CD4-positive, alpha-beta T cell treated with Interferon alpha-2 for 1 hour (primary cell): ENCODE measurements at regions not wholly inside any gene's neighbourhood (a gene's known extent, or its start where the extent isn't known, plus 50 kb on each side); places are given as distances from the start of the nearest gene placed in this dataset.
"Not testable (repeated sequence)": the region's sequence is repeated elsewhere in the genome, so short reads cannot be mapped to it uniquely, and the experiment has no call there.

ENCODE experiments used
- DNase-seq, 2 donors: peaks; one replicate each; pipeline ENCODE4 v3.0.0-alpha.2; 2020 to 2022

GRCh38 chr15:30688684-30689083 lies 62.8 kb downstream of the ARHGAP11B start:
- not testable (repeated sequence) for DNase-seq

GRCh38 chr15:30690153-30690552 lies 64.2 kb downstream of the ARHGAP11B start:
- DNase-seq = not testable (repeated sequence)

- DNase-seq = not testable (repeated sequence)
These were observed 69.9 kb downstream of the ARHGAP11B start for GRCh38 chr15:30695811-30696210.

GRCh38 chr15:30696439-30697314 lies 70.7 kb downstream of the ARHGAP11B start:
- peak in 1 of 2 donors; percentile 9 for DNase-seq

GRCh38 chr15:30697315-30697685 lies 71.4 kb downstream of the ARHGAP11B start:
- peak in 1 of 2 donors; percentile 47 for DNase-seq

- DNase-seq = not testable (repeated sequence)
These were observed 74.2 kb downstream of the ARHGAP11B start for GRCh38 chr15:30700006-30700597.

GRCh38 chr15:30707976-30708685 lies 82.2 kb downstream of the ARHGAP11B start:
- not testable (repeated sequence) for DNase-seq

GRCh38 chr15:30708809-30709208 lies 82.9 kb downstream of the ARHGAP11B start:
- not testable (repeated sequence) for DNase-seq

GRCh38 chr15:30718038-30718643 lies 92.2 kb downstream of the ARHGAP11B start:
- DNase-seq = not testable (repeated sequence)

- not testable (repeated sequence) for DNase-seq
These were observed 93.4 kb downstream of the ARHGAP11B start for GRCh38 chr15:30719363-30719762.

GRCh38 chr15:30720825-30721224 lies 94.9 kb downstream of the ARHGAP11B start:
- DNase-seq = not testable (repeated sequence)

GRCh38 chr15:30721529-30721928 lies 95.6 kb downstream of the ARHGAP11B start:
- not testable (repeated sequence) for DNase-seq

GRCh38 chr15:30723540-30724175 lies 97.7 kb downstream of the ARHGAP11B start:
- DNase-seq = not testable (repeated sequence)

GRCh38 chr15:30729880-30730590 lies 104.1 kb downstream of the ARHGAP11B start:
- DNase-seq = not testable (repeated sequence)

GRCh38 chr15:30730633-30731032 lies 104.7 kb downstream of the ARHGAP11B start:
- DNase-seq = not testable (repeated sequence)

GRCh38 chr15:30732100-30732499 lies 106.2 kb downstream of the ARHGAP11B start:
- not testable (repeated sequence) for DNase-seq

- DNase-seq = not testable (repeated sequence)
These were observed 110.1 kb downstream of the ARHGAP11B start for GRCh38 chr15:30735884-30736564.

GRCh38 chr15:30742796-30743195 lies 116.9 kb downstream of the ARHGAP11B start:
- not testable (repeated sequence) for DNase-seq

GRCh38 chr15:30749048-30749447 lies 123.1 kb downstream of the ARHGAP11B start:
- not testable (repeated sequence) for DNase-seq

GRCh38 chr15:30755036-30755687 lies 129.2 kb downstream of the ARHGAP11B start:
- DNase-seq = peak; percentile 60 to 77
